KMS-11 (cell line): ENCODE measurements at regions not wholly inside any gene's neighbourhood (a gene's known extent, or its start where the extent isn't known, plus 50 kb on each side); places are given as distances from the start of the nearest gene placed in this dataset.

Source experiments
- H2AFZ ChIP-seq: fragments of 200-600 bp; sonication (generic); 2 replicates; pipeline ENCODE4 v1.6.1; 2016; ENCODE audit warnings: antibody characterized with exemption, mixed run types, low read depth
- H3K27ac ChIP-seq: fragments of 200-600 bp; sonication (generic); 2 replicates; pipeline ENCODE4 v1.6.1; 2016; ENCODE audit warnings: mild to moderate bottlenecking, mixed run types
- H3K27me3 ChIP-seq: fragments of 200-600 bp; sonication (generic); 2 replicates; pipeline ENCODE4 v1.6.1; 2017; ENCODE audit warnings: mild to moderate bottlenecking, low read depth, mixed run types, moderate library complexity; ENCODE audit not compliant: insufficient read depth
- H3K36me3 ChIP-seq: fragments of 200-600 bp; sonication (generic); 2 replicates; pipeline ENCODE4 v1.6.1; 2017; ENCODE audit warnings: mild to moderate bottlenecking, mixed run types; ENCODE audit not compliant: insufficient read depth
- H3K4me1 ChIP-seq: fragments of 200-600 bp; sonication (generic); 2 replicates; pipeline ENCODE4 v1.6.1; 2016; ENCODE audit warnings: mild to moderate bottlenecking, low read depth, mixed run types; ENCODE audit not compliant: poor library complexity, severe bottlenecking
- H3K4me2 ChIP-seq: fragments of 200-600 bp; sonication (generic); 2 replicates; pipeline ENCODE4 v1.7.0; 2016; ENCODE audit warnings: mild to moderate bottlenecking, mixed run types
- H3K4me3 ChIP-seq: fragments of 200-600 bp; sonication (generic); IDR thresholded peaks from 2 replicates; pipeline ENCODE4 v1.6.1; 2017; ENCODE audit warnings: low read depth, low read length, mixed read lengths; ENCODE audit not compliant: insufficient read depth
- H3K79me2 ChIP-seq: fragments of 200-600 bp; sonication (generic); 2 replicates; pipeline ENCODE4 v1.6.1; 2016; ENCODE audit warnings: low read depth, mixed run types; ENCODE audit not compliant: insufficient read depth
- H3K9ac ChIP-seq: fragments of 200-600 bp; sonication (generic); 2 replicates; pipeline ENCODE4 v1.6.1; 2016; ENCODE audit warnings: mild to moderate bottlenecking, mixed run types
- H4K20me1 ChIP-seq: fragments of 200-600 bp; sonication (generic); 2 replicates; pipeline ENCODE4 v1.6.1; 2016; ENCODE audit warnings: mild to moderate bottlenecking, mixed run types; ENCODE audit not compliant: insufficient read depth
- TF ChIP-seq, protein P1 (sequence below): fragments of 200-600 bp; sonication (generic); conservative IDR thresholded peaks from 2 replicates; pipeline ENCODE4 v1.6.1; 2017; ENCODE audit warnings: low read depth, mild to moderate bottlenecking, antibody characterized with exemption, low read length, moderate library complexity, mixed read lengths

- Histone ChIP-seq H3K27me3 (no peaks in the 10 kb centered on the region), H3K79me2 (no peaks in the 10 kb centered on the region), H4K20me1 (no peaks in the 10 kb centered on the region), H3K27ac (no peak overlapping the region), H3K4me3 (no peak overlapping the region), H2AFZ (no peak overlapping the region), H3K4me2 (no peak overlapping the region), H3K36me3 (no peaks in the 10 kb centered on the region), H3K9ac (no peak overlapping the region), H3K4me1 (no peaks in the 10 kb centered on the region)
- TF ChIP-seq, protein P1, sequence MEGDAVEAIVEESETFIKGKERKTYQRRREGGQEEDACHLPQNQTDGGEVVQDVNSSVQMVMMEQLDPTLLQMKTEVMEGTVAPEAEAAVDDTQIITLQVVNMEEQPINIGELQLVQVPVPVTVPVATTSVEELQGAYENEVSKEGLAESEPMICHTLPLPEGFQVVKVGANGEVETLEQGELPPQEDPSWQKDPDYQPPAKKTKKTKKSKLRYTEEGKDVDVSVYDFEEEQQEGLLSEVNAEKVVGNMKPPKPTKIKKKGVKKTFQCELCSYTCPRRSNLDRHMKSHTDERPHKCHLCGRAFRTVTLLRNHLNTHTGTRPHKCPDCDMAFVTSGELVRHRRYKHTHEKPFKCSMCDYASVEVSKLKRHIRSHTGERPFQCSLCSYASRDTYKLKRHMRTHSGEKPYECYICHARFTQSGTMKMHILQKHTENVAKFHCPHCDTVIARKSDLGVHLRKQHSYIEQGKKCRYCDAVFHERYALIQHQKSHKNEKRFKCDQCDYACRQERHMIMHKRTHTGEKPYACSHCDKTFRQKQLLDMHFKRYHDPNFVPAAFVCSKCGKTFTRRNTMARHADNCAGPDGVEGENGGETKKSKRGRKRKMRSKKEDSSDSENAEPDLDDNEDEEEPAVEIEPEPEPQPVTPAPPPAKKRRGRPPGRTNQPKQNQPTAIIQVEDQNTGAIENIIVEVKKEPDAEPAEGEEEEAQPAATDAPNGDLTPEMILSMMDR: no peak
Observed at GRCh38 chr5:17326600-17327037, 109.2 kb downstream of the BASP1 start.

GRCh38 chr5:17327048-17327625, 109.7 kb downstream of the BASP1 start:
- Histone ChIP-seq H2AFZ (no peak overlapping the region), H3K27ac (no peak overlapping the region), H3K4me1 (no peaks in the 10 kb centered on the region), H4K20me1 (no peaks in the 10 kb centered on the region), H3K36me3 (no peaks in the 10 kb centered on the region), H3K27me3 (no peaks in the 10 kb centered on the region), H3K79me2 (no peaks in the 10 kb centered on the region), H3K4me2 (no peak overlapping the region), H3K9ac (no peak overlapping the region), H3K4me3 (no peak overlapping the region)
- TF ChIP-seq, protein P1: no peak

DNA sequence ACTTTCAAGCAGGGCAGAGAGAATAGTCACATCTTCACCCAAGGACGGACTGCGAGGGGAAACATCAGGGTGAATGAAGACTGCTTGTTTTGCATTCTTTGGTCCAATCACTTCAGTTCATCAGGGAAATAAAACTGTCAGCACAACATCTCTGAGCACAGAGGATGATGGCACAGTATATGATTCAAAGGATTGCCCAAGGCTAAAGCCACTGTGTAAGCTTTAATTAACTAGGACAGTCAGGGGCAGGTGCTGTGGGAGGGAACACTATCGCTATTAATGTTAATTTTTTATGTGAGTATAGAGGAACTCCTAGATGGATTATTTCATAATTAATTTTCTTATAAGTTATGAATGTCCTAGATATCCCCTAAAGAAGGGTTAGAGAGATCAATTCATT, 112.1 kb downstream of the BASP1 start:
- Histone ChIP-seq H3K9ac (no peak overlapping the region), H4K20me1 (no peaks in the 10 kb centered on the region), H3K4me3 (no peak overlapping the region), H3K4me1 (peaks cover 6% of the 10 kb centered on the region), H3K79me2 (no peaks in the 10 kb centered on the region), H3K4me2 (no peak overlapping the region), H3K27me3 (no peaks in the 10 kb centered on the region), H3K36me3 (no peaks in the 10 kb centered on the region), H2AFZ (no peak overlapping the region), H3K27ac (no peak overlapping the region)
- TF ChIP-seq, protein P1: no peak

DNA sequence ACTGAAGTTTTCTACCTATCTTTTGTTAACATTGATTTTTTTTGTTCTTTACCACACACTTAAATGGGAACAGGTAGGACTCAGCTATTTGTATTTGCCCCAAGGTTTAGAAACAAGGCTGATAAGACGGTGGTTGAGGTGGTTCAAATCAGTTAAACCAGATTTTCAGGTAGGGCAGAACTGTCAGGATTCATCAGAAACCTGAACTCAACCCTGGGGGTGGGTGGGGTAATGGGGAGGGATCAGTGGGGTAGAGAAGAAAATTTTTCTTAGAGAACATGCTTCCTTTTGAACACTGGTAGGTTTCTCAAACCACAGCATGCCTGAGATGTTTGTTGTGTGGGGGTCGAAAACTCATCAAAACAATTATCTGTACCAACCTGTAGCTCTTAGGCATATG, 113.0 kb downstream of the BASP1 start:
- Histone ChIP-seq H3K4me2 (no peak overlapping the region), H3K4me3 (no peak overlapping the region), H3K27ac (no peak overlapping the region), H3K9ac (no peak overlapping the region), H4K20me1 (no peaks in the 10 kb centered on the region), H3K36me3 (no peaks in the 10 kb centered on the region), H3K4me1 (peaks cover 6% of the 10 kb centered on the region), H3K27me3 (no peaks in the 10 kb centered on the region), H3K79me2 (no peaks in the 10 kb centered on the region), H2AFZ (no peak overlapping the region)
- TF ChIP-seq, protein P1: no peak
